ENCODE measurements at regions not wholly inside any gene's neighbourhood (a gene's known extent, or its start where the extent isn't known, plus 50 kb on each side); places are given as distances from the start of the nearest gene placed in this dataset.

DNA sequence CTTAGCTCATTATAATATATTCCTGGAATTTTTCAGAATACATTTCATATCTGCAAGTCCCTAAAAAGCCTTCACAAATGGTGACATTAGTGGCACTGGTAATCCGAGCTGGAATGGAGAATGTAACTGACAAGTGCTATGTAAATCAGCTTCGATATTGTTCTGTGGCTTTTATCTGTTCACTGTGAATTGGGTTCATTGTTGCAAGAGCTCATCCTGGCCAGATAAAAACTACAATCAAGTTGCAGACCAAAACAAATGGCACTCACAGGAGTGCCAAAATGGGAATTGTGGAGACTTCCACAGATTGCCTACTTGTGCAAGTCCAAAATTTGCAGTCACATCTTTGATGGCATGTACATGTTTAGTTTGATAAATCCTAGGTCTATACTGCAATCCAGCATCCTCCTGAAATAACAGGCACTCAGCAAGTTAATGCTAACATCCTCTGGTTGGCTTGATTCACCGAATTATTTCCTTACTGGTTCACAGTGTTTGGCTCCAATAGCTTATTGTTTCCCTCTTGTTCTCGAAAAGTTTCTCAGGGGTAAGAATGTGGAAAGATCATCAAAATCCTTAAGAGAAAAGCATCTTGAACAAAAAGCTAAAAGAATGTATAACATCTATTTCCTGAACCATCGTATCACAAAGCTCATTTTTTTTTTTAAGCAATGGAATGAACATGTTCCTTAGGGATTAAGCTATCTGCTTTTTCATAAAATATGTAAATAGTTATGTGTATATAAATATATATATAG lies 904.9 kb downstream of the CENPC start:
- WGBS, 5 donors, result 61 to 74% (median 72%) methylated on average over 5 of the region's 5 CpGs
- no peaks in the 10 kb centered on the region for H3K36me3 ChIP-seq

DNA sequence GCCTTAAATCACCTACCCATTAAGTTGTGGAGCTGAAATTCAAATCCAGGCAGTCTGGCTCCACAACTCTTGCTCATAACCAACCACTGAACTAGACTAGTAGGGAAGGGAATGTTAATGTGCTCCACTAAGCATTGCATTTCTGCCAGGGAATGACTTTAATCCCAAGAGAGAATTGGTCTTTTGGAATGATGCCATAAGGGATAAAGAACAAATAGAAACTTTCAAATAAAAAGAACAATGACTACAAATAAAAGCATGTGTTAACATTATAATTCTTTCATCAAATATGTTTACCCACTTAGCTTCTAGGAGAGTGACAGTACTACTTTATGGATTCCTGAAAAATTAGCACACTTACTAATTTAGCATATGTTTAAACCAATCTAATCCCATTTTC lies 905.9 kb downstream of the CENPC start:
- no peak for DNase-seq
- Histone ChIP-seq H3K4me1 (no peaks in the 10 kb centered on the region), H3K27me3 (replicated peaks in 1 of 7) (no peaks in the 10 kb centered on the region), H3K4me3 (no peak overlapping the region), H3K9me3 (no peaks in the 10 kb centered on the region), H3K36me3 (no peaks in the 10 kb centered on the region), H3K27ac (no peak overlapping the region)
- intact Hi-C loops (cut with DNase I; ENCODE audit: low total_unique reads), result no loop called here
- no peak for TF ChIP-seq POLR2AphosphoS5 (IDR thresholded peaks at IDR 0.05)
- no peak for TF ChIP-seq POLR2A (IDR thresholded peaks at IDR 0.05)
- TF ChIP-seq, protein P1, sequence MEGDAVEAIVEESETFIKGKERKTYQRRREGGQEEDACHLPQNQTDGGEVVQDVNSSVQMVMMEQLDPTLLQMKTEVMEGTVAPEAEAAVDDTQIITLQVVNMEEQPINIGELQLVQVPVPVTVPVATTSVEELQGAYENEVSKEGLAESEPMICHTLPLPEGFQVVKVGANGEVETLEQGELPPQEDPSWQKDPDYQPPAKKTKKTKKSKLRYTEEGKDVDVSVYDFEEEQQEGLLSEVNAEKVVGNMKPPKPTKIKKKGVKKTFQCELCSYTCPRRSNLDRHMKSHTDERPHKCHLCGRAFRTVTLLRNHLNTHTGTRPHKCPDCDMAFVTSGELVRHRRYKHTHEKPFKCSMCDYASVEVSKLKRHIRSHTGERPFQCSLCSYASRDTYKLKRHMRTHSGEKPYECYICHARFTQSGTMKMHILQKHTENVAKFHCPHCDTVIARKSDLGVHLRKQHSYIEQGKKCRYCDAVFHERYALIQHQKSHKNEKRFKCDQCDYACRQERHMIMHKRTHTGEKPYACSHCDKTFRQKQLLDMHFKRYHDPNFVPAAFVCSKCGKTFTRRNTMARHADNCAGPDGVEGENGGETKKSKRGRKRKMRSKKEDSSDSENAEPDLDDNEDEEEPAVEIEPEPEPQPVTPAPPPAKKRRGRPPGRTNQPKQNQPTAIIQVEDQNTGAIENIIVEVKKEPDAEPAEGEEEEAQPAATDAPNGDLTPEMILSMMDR (IDR thresholded peaks at IDR 0.05 in 8 of 11, conservative IDR thresholded peaks at IDR 0.05 in 3 of 11), result no peak

More for the DNA sequence above, 904.9 kb downstream of the CENPC start:
- no peaks in the 10 kb centered on the region for H3K4me1 ChIP-seq
- intact Hi-C loops (cut with DNase I; ENCODE audit: low total_unique reads), result no loop called here
- H3K27me3 ChIP-seq (replicated peaks in 1 of 7), result no peaks in the 10 kb centered on the region
- no peak overlapping the region for H3K4me3 ChIP-seq
- TF ChIP-seq POLR2A (IDR thresholded peaks at IDR 0.05), result no peak
- TF ChIP-seq POLR2AphosphoS5 (IDR thresholded peaks at IDR 0.05), result no peak
- no peaks in the 10 kb centered on the region for H3K9me3 ChIP-seq
- no peak overlapping the region for H3K27ac ChIP-seq
- DNase-seq, result no peak

DNA sequence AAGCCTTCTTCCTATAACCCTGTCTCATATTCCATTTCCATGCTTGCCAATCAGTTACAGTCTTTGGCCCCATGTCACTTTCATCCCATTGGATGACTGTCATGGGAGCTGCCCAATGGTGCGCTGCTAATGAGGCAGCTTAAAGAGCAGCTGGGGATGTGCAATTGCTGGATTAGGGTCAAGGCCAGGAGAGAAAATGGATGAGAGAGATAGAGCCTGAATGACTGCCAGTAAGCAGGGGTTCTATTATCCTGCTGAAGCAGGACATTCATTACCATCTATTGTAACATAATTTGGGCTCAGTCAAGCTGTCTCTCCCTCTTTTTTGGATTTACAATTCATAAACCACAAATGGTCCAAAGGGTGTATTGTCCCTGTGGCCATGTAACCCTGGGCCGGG lies 909.0 kb downstream of the CENPC start:
- WGBS, 5 donors, result 44 to 71% (median 66%) methylated on average over 2 of the region's 2 CpGs
- no peak for DNase-seq
- Histone ChIP-seq H3K4me1 (no peaks in the 10 kb centered on the region), H3K36me3 (no peaks in the 10 kb centered on the region), H3K27ac (no peak overlapping the region), H3K9me3 (no peaks in the 10 kb centered on the region), H3K4me3 (no peak overlapping the region), H3K27me3 (replicated peaks in 1 of 7) (no peaks in the 10 kb centered on the region)
- intact Hi-C loops (cut with DNase I; ENCODE audit: low total_unique reads), result no loop called here
- TF ChIP-seq POLR2AphosphoS5 (IDR thresholded peaks at IDR 0.05), result no peak
- TF ChIP-seq, protein P1 (IDR thresholded peaks at IDR 0.05 in 8 of 11, conservative IDR thresholded peaks at IDR 0.05 in 3 of 11), result no peak
- no peak for TF ChIP-seq POLR2A (IDR thresholded peaks at IDR 0.05)

DNA sequence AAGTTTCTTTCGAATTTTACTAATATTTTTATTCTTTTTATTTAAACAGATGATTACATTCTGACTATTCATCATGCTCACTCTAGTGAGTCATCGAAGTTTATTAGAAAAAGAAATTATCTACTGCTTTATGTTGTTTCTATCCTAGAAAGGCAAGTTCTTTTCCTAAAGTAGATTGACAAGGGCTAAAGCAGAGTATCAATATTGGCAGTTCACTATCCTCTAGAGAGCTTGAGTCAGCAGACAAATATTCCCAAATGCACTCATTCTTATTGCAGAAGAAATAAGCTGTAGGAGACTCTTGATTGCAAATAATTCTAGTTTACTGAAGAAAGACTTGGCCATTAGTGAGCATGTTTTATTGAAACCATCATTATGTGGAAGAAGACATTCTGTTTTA lies 911.8 kb downstream of the CENPC start:
- Histone ChIP-seq H3K36me3 (no peaks in the 10 kb centered on the region), H3K27ac (no peak overlapping the region), H3K9me3 (no peaks in the 10 kb centered on the region), H3K4me1 (no peaks in the 10 kb centered on the region), H3K27me3 (replicated peaks in 1 of 7) (no peaks in the 10 kb centered on the region), H3K4me3 (no peak overlapping the region)
- TF ChIP-seq POLR2AphosphoS5 (IDR thresholded peaks at IDR 0.05) (no peak), POLR2A (IDR thresholded peaks at IDR 0.05) (no peak)
- TF ChIP-seq, protein P1 (IDR thresholded peaks at IDR 0.05 in 8 of 11, conservative IDR thresholded peaks at IDR 0.05 in 3 of 11), result no peak
- no peak for DNase-seq
- 72 to 92% (median 82%) methylated on average over 2 of the region's 2 CpGs for WGBS, 5 donors
- intact Hi-C loops (cut with DNase I; ENCODE audit: low total_unique reads), result no loop called here
